ENCODE measurements at regions not wholly inside any gene's neighbourhood (a gene's known extent, or its start where the extent isn't known, plus 50 kb on each side); places are given as distances from the start of the nearest gene placed in this dataset.

DNA sequence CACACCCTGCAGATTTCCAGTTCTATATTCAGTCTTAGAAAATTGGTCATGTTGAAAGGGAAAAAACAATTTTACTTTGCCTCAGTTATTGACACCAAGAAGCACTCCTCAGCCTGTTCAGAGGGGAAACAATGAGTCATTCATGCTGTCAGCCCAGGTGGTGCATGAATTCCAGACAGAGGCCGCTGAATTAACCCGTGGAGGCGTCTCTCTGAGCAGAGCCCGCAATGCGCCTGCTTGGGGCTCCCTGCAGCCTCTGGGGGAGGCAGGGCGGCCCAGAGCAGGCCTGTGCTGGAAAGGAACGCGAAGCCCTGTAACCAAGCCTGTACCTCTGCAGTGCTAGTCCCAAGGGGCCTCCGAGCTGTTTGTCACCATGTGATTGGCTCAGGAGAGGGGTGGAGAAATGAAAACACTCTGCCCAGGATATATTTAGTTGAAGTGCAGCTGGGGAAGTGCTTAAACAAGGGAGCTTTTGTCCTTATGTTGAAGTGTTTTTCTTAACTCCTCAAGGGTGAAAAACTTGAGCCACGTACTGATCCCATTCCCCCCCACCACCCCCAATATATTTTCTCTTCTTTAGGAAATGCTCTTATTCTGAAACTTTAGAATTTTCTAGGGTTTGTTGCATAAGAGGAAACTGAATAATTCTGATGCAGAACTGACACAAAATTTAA lies 68.3 kb upstream of the CHD2 start (continued):
- TF ChIP-seq HNRNPUL1 (IDR thresholded peaks at IDR 0.05; ENCODE audit: low read depth, low read length): no peak
- TF ChIP-seq ZNF777 (CRISPR knock-in tag; IDR thresholded peaks at IDR 0.05): no peak
- TF ChIP-seq ZMYM4 (CRISPR knock-in tag; IDR thresholded peaks at IDR 0.05): peak; percentile 93
- TF ChIP-seq, protein P1, sequence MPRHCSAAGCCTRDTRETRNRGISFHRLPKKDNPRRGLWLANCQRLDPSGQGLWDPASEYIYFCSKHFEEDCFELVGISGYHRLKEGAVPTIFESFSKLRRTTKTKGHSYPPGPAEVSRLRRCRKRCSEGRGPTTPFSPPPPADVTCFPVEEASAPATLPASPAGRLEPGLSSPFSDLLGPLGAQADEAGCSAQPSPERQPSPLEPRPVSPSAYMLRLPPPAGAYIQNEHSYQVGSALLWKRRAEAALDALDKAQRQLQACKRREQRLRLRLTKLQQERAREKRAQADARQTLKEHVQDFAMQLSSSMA (CRISPR knock-in tag; IDR thresholded peaks at IDR 0.05): no peak; the same call in 1 of the 2 replicates
- 0 out of 2 replicates have a peak, but pooled peaks have one; percentile 37 for TF ChIP-seq KDM5A (IDR thresholded peaks at IDR 0.05; ENCODE audit: borderline replicate concordance, low read length)
- TF ChIP-seq ZFY (CRISPR knock-in tag; IDR thresholded peaks at IDR 0.05): peak; percentile 91
- TF ChIP-seq ZNF253 (CRISPR knock-in tag; IDR thresholded peaks at IDR 0.05; ENCODE audit: borderline replicate concordance): no peak
- TF ChIP-seq, protein P2, sequence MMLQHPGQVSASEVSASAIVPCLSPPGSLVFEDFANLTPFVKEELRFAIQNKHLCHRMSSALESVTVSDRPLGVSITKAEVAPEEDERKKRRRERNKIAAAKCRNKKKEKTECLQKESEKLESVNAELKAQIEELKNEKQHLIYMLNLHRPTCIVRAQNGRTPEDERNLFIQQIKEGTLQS (CRISPR knock-in tag; IDR thresholded peaks at IDR 0.05): peak; percentile 80
- TF ChIP-seq ZFP36 (IDR thresholded peaks at IDR 0.05; ENCODE audit: borderline replicate concordance, low read depth, low read length, partially characterized antibody): no peak
- TF ChIP-seq ZNF615 (CRISPR knock-in tag; IDR thresholded peaks at IDR 0.05; ENCODE audit: borderline replicate concordance): peak; percentile 67; the same call in 1 of the 2 replicates
- no peak for TF ChIP-seq HES4 (CRISPR knock-in tag; IDR thresholded peaks at IDR 0.05; ENCODE audit: borderline replicate concordance)
- no peak for TF ChIP-seq PAF1 (CRISPR knock-in tag; IDR thresholded peaks at IDR 0.05)
- no peak for TF ChIP-seq MED13 (CRISPR knock-in tag; IDR thresholded peaks at IDR 0.05)
- peak; percentile 55; the same call in 1 of the 2 replicates for TF ChIP-seq THAP9 (CRISPR knock-in tag; IDR thresholded peaks at IDR 0.05; ENCODE audit: borderline replicate concordance)
- no peak for TF ChIP-seq ZNF124 (CRISPR knock-in tag; IDR thresholded peaks at IDR 0.05)
- no peak for TF ChIP-seq DZIP1 (CRISPR knock-in tag; IDR thresholded peaks at IDR 0.05)
- TF ChIP-seq KAT7 (CRISPR knock-in tag; IDR thresholded peaks at IDR 0.05; ENCODE audit: borderline replicate concordance): 0 out of 2 replicates have a peak, but pooled peaks have one; percentile 27
- TF ChIP-seq ETV6 (CRISPR knock-in tag; conservative IDR thresholded peaks at IDR 0.05): no peak
- TF ChIP-seq, protein P3, sequence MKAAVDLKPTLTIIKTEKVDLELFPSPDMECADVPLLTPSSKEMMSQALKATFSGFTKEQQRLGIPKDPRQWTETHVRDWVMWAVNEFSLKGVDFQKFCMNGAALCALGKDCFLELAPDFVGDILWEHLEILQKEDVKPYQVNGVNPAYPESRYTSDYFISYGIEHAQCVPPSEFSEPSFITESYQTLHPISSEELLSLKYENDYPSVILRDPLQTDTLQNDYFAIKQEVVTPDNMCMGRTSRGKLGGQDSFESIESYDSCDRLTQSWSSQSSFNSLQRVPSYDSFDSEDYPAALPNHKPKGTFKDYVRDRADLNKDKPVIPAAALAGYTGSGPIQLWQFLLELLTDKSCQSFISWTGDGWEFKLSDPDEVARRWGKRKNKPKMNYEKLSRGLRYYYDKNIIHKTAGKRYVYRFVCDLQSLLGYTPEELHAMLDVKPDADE (CRISPR knock-in tag; IDR thresholded peaks at IDR 0.05): 0 out of 2 replicates have a peak, but pooled peaks have one; percentile 34
- TF ChIP-seq SAP130 (CRISPR knock-in tag; IDR thresholded peaks at IDR 0.05; ENCODE audit: low read depth): peak; percentile 88
- TF ChIP-seq ZNF775 (CRISPR knock-in tag; IDR thresholded peaks at IDR 0.05; ENCODE audit: borderline replicate concordance): 0 out of 2 replicates have a peak, but pooled peaks have one; percentile 71
- TF ChIP-seq ZNF788 (CRISPR knock-in tag; IDR thresholded peaks at IDR 0.05; ENCODE audit: borderline replicate concordance): peak; percentile 67; the same call in 1 of the 2 replicates
